IMR-90 (cell line): ENCODE measurements at regions not wholly inside any gene's neighbourhood (a gene's known extent, or its start where the extent isn't known, plus 50 kb on each side); places are given as distances from the start of the nearest gene placed in this dataset.

Experiments used
- ATAC-seq: fragments of 200-7000 bp; cut with Tn5 transposase; 2 replicates; pipeline ENCODE4 v1.9.1; 2020; ENCODE audit warnings: low read depth, mild to moderate bottlenecking, moderate library complexity
- BruUV-seq: library from RNA; stranded (reverse); fragments of 400-500 nt; replicated peaks from 2 replicates; lab custom pipeline; 2021; lab: Mats Ljungman, UMichigan
- CTCF ChIA-PET: fragments of 300-600 bp; formaldehyde crosslinking; extraction: SDS; loops from one replicate; lab custom pipeline; 2021; ENCODE audit warnings: antibody characterized with exemption; lab: Yijun Ruan, JAX
- POLR2A ChIA-PET: fragments of 300-600 bp; sonication (Branson Sonifier 250); formaldehyde crosslinking; loops from one replicate; lab custom pipeline; 2022; ENCODE audit warnings: antibody characterized with exemption; ENCODE audit not compliant: unreplicated experiment; lab: Charles Lee
- DNase-seq: peaks from one replicate; pipeline ENCODE4 v3.0.0; 2013
- H2AFZ ChIP-seq: replicated peaks from 2 replicates; pipeline ENCODE3; 2013; ENCODE audit warnings: low read length, mild to moderate bottlenecking; ENCODE audit not compliant: poor library complexity
- H2AK5ac ChIP-seq: 2 replicates; pipeline ENCODE4 v1.6.1; 2013; ENCODE audit warnings: low read depth, low read length, inconsistent platforms
- H2AK9ac ChIP-seq: replicated peaks from 2 replicates; pipeline ENCODE3; 2013; ENCODE audit warnings: mild to moderate bottlenecking, low read depth, low read length, moderate library complexity; ENCODE audit not compliant: poor library complexity
- H2BK120ac ChIP-seq: 2 replicates; pipeline ENCODE4 v1.6.1; 2013; ENCODE audit warnings: low read depth, low read length, inconsistent platforms
- H2BK15ac ChIP-seq: 3 replicates; pipeline ENCODE4 v1.6.1; 2013; ENCODE audit warnings: low read depth, low read length, inconsistent platforms
- H2BK20ac ChIP-seq: 2 replicates; pipeline ENCODE4 v1.6.1; 2013; ENCODE audit warnings: low read depth, mild to moderate bottlenecking, inconsistent platforms, low read length, moderate library complexity
- H2BK5ac ChIP-seq: 2 replicates; pipeline ENCODE4 v1.6.1; 2013; ENCODE audit warnings: mild to moderate bottlenecking, low read depth, low read length, inconsistent platforms; ENCODE audit not compliant: poor library complexity, severe bottlenecking
- H3K14ac ChIP-seq: replicated peaks from 2 replicates; pipeline ENCODE4 v1.6.1; 2013; ENCODE audit warnings: low read depth, low read length, inconsistent platforms
- H3K18ac ChIP-seq: 2 replicates; pipeline ENCODE4 v1.6.1; 2013; ENCODE audit warnings: low read depth, low read length, control low read depth
- H3K23ac ChIP-seq: 2 replicates; pipeline ENCODE4 v1.6.1; 2013; ENCODE audit warnings: low read depth, low read length, inconsistent platforms
- H3K27ac ChIP-seq: 2 replicates; pipeline ENCODE4 v1.5.1; 2013; ENCODE audit warnings: mild to moderate bottlenecking, control low read depth, low read length; ENCODE audit not compliant: insufficient read depth
- H3K27me3 ChIP-seq: 2 replicates; pipeline ENCODE4 v1.6.1; 2013; ENCODE audit warnings: low read length; ENCODE audit not compliant: control insufficient read depth, insufficient read depth
- H3K36me3 ChIP-seq: 2 replicates; pipeline ENCODE4 v1.6.1; 2013; ENCODE audit warnings: low read length, mixed read lengths; ENCODE audit not compliant: control insufficient read depth, insufficient read depth
- H3K4ac ChIP-seq: 2 replicates; pipeline ENCODE4 v1.6.1; 2013; ENCODE audit warnings: low read depth, low read length, inconsistent platforms
- H3K4me1 ChIP-seq: 2 replicates; pipeline ENCODE4 v1.6.1; 2013; ENCODE audit warnings: low read length, mixed read lengths; ENCODE audit not compliant: control insufficient read depth, insufficient read depth
- H3K4me2 ChIP-seq: 2 replicates; pipeline ENCODE4 v1.6.1; 2013; ENCODE audit warnings: low read depth, mild to moderate bottlenecking, control low read depth, low read length, moderate library complexity
- H3K4me3 ChIP-seq: 2 replicates; pipeline ENCODE4 v1.5.1; 2013; ENCODE audit warnings: low read depth, mild to moderate bottlenecking, control low read depth, low read length, moderate library complexity; ENCODE audit not compliant: insufficient read depth
- H3K56ac ChIP-seq: 2 replicates; pipeline ENCODE4 v1.6.1; 2013; ENCODE audit warnings: low read length, inconsistent platforms; ENCODE audit not compliant: insufficient read depth; ENCODE audit errors: extremely low read depth
- H3K79me1 ChIP-seq, 2 experiments: 2 replicates each; pipeline ENCODE4 v1.6.1; 2013; ENCODE audit warnings: low read length in 2 of 2, inconsistent platforms in 1 of 2, low read depth in 1 of 2
- H3K9ac ChIP-seq: 2 replicates; pipeline ENCODE4 v1.6.1; 2013; ENCODE audit warnings: low read depth, low read length, control low read depth
- H3K9me1 ChIP-seq: 2 replicates; pipeline ENCODE4 v1.6.1; 2013; ENCODE audit warnings: low read length, inconsistent platforms; ENCODE audit not compliant: insufficient read depth
- H3K9me3 ChIP-seq: 2 replicates; pipeline ENCODE4 v1.6.1; 2013; ENCODE audit warnings: low read length; ENCODE audit not compliant: control insufficient read depth, insufficient read depth
- H4K20me1 ChIP-seq: 2 replicates; pipeline ENCODE4 v1.6.1; 2013; ENCODE audit warnings: low read length, inconsistent platforms; ENCODE audit not compliant: insufficient read depth
- H4K5ac ChIP-seq: 2 replicates; pipeline ENCODE4 v1.6.1; 2013; ENCODE audit warnings: mild to moderate bottlenecking, low read depth, low read length, control low read depth
- H4K8ac ChIP-seq, 2 experiments: 2 replicates each; pipeline ENCODE4 v1.6.1; 2013; ENCODE audit warnings: low read depth in 2 of 2, low read length in 2 of 2, control low read depth in 1 of 2, inconsistent platforms in 1 of 2
- H4K91ac ChIP-seq: 2 replicates; pipeline ENCODE4 v1.6.1; 2013; ENCODE audit warnings: low read depth, low read length, inconsistent platforms; ENCODE audit not compliant: insufficient read depth
- BHLHE40 ChIP-seq: fragments of 150-350 bp; IDR thresholded peaks from 2 replicates; pipeline ENCODE4 v1.6.1; 2016; ENCODE audit warnings: mild to moderate bottlenecking, low read depth, low read length
- CEBPB ChIP-seq: IDR thresholded peaks from 2 replicates; pipeline ENCODE4 v1.6.1; 2012; ENCODE audit warnings: low read depth, low read length, improper control_type of control experiment
- CHD1 ChIP-seq: IDR thresholded peaks from 2 replicates; pipeline ENCODE4 v1.6.1; 2012; ENCODE audit warnings: low read depth, low read length, improper control_type of control experiment
- CTCF ChIP-seq: conservative IDR thresholded peaks from 2 replicates; pipeline ENCODE4 v1.5.1; 2012; ENCODE audit warnings: mild to moderate bottlenecking, low read depth, low read length, improper control_type of control experiment
- FOS ChIP-seq: fragments of 150-350 bp; IDR thresholded peaks from 2 replicates; pipeline ENCODE4 v1.6.1; 2016; ENCODE audit warnings: low read depth, low read length
- MAFK ChIP-seq: IDR thresholded peaks from 2 replicates; pipeline ENCODE4 v1.6.1; 2012; ENCODE audit warnings: low read depth, low read length, improper control_type of control experiment
- MAZ ChIP-seq: IDR thresholded peaks from 2 replicates; pipeline ENCODE4 v1.6.1; 2012; ENCODE audit warnings: low read depth, mild to moderate bottlenecking, low read length, improper control_type of control experiment, moderate library complexity, borderline replicate concordance
- MXI1 ChIP-seq: IDR thresholded peaks from 2 replicates; pipeline ENCODE4 v1.6.1; 2012; ENCODE audit warnings: low read depth, mild to moderate bottlenecking, low read length, moderate library complexity, borderline replicate concordance
- RCOR1 ChIP-seq: IDR thresholded peaks from 2 replicates; pipeline ENCODE4 v1.6.1; 2012; ENCODE audit warnings: mild to moderate bottlenecking, low read length, improper control_type of control experiment; ENCODE audit not compliant: insufficient replicate concordance
- RFX5 ChIP-seq: IDR thresholded peaks from 2 replicates; pipeline ENCODE4 v1.8.0; 2012; ENCODE audit warnings: low read depth, mild to moderate bottlenecking, low read length, moderate library complexity
- SMC3 ChIP-seq: fragments of 150-350 bp; IDR thresholded peaks from 2 replicates; pipeline ENCODE4 v1.6.1; 2016; ENCODE audit warnings: low read depth, mild to moderate bottlenecking, antibody characterized with exemption, low read length, moderate library complexity
- USF2 ChIP-seq: fragments of 150-350 bp; IDR thresholded peaks from 2 replicates; pipeline ENCODE4 v1.6.1; 2017; ENCODE audit warnings: mild to moderate bottlenecking, antibody characterized with exemption, low read length, low read depth
- WGBS, 2 experiments: methylation state at CpG; one replicate each; pipeline versions ENCODE4 v1.1.5 to v1.1.7; 2013; ENCODE audit warnings: missing lambda C conversion rate in 2 of 2; ENCODE audit not compliant: insufficient read length in 1 of 2; ENCODE audit errors: extremely low coverage in 2 of 2; 5-methylcytosine and 5-hydroxymethylcytosine counted together
- dilution Hi-C: fragments of 300-500 bp; cut with HindIII; formaldehyde crosslinking; loops from one replicate; pipeline ENCODE4 v1.14.3; 2018; ENCODE audit warnings: low sequenced_read_pairs; ENCODE audit not compliant: unreplicated experiment
- in situ Hi-C: fragments of 300-500 bp; cut with MboI; formaldehyde crosslinking; loops from 3 replicates; pipeline ENCODE4 v1.14.3; 2019; ENCODE audit warnings: low sequenced_read_pairs, inconsistent platforms, mixed read lengths
- intact Hi-C: fragments of 100-400 bp; cut with micrococcal nuclease; formaldehyde crosslinking; loops from 2 replicates; pipeline ENCODE4 v1.10.0; 2022

- 0% methylated on average over 1 of the region's 2 CpGs; no CpG with 5 or more reads in 1 of the 2 experiments for WGBS, 2 experiments
- Histone ChIP-seq H3K27me3 (no peaks in the 10 kb centered on the region; the same call in 1 of the 2 replicates), H2AFZ (no peak overlapping the region), H3K79me1 (no peaks in the 10 kb centered on the region), H2BK15ac (no peak overlapping the region), H3K9me3 (no peaks in the 10 kb centered on the region), H3K9me1 (no peaks in the 10 kb centered on the region), H3K18ac (no peak overlapping the region), H4K20me1 (no peaks in the 10 kb centered on the region), H3K27ac (no peak overlapping the region), H3K4me1 (no peaks in the 10 kb centered on the region), H4K5ac (no peak overlapping the region), H3K4me2 (no peak overlapping the region), H4K8ac (no peak overlapping the region), H2AK9ac (no peak overlapping the region), H4K91ac (no peak overlapping the region), H2BK20ac (no peak overlapping the region), H3K36me3 (no peaks in the 10 kb centered on the region), H3K4ac (no peak overlapping the region), H3K56ac (no peak overlapping the region), H3K14ac (no peak overlapping the region), H2AK5ac (no peak overlapping the region), H2BK120ac (no peak overlapping the region), H3K4me3 (no peak overlapping the region), H3K23ac (no peak overlapping the region), H2BK5ac (no peak overlapping the region), H3K9ac (no peak overlapping the region)
- BruUV-seq, result no TSS peak
- in situ Hi-C loops, result no loop called here
- intact Hi-C loops, result no loop called here
- TF ChIP-seq USF2 (no peak), BHLHE40 (no peak), RCOR1 (no peak), MAFK (no peak), MXI1 (no peak), CHD1 (no peak), MAZ (no peak), SMC3 (no peak), RFX5 (no peak), FOS (no peak), CTCF (no peak), CEBPB (no peak)
- dilution Hi-C loops, result no loop called here
- CTCF ChIA-PET, result no interaction called here
- no peak for ATAC-seq
- no peak for DNase-seq
- POLR2A ChIA-PET, result no interaction called here
Observed at GRCh38 chr5:8386719-8387288, 517.9 kb downstream of the MTRR start.
